K562 (cell line): ENCODE measurements at regions not wholly inside any gene's neighbourhood (a gene's known extent, or its start where the extent isn't known, plus 50 kb on each side); places are given as distances from the start of the nearest gene placed in this dataset.

Experiments
- ARID2 ChIP-seq: fragments of 450-650 bp; IDR thresholded peaks from 2 replicates; pipeline ENCODE4 v1.6.1; 2017; ENCODE audit warnings: antibody characterized with exemption, mild to moderate bottlenecking
- MAZ ChIP-seq, 2 experiments: fragments of 450-650 bp in 1 of 2; sonication (generic) in 1 of 2; formaldehyde crosslinking; IDR thresholded peaks in 1 of 2; conservative IDR thresholded peaks in 1 of 2; 2 replicates each; pipeline versions ENCODE4 v1.4.0 to v1.5.0; 2020; ENCODE audit warnings: mild to moderate bottlenecking in 1 of 2, missing genetic modification reagents in 1 of 2
- RAD51 ChIP-seq: fragments of 450-650 bp; IDR thresholded peaks from 2 replicates; pipeline ENCODE4 v1.7.1; 2016; ENCODE audit warnings: low read depth, mild to moderate bottlenecking, borderline replicate concordance
- RNF2 ChIP-seq: sonication (generic); IDR thresholded peaks from 2 replicates; pipeline ENCODE4 v1.6.1; 2016
- SMAD1 ChIP-seq: fragments of 150-350 bp; IDR thresholded peaks from 2 replicates; pipeline ENCODE4 v1.6.1; 2014; ENCODE audit warnings: low read length, low read depth; ENCODE audit not compliant: partially characterized antibody
- TCF7L2 ChIP-seq: fragments of 150-350 bp; IDR thresholded peaks from 2 replicates; pipeline ENCODE4 v1.6.1; 2016; ENCODE audit warnings: low read depth, mild to moderate bottlenecking, low read length, moderate library complexity
- TF ChIP-seq, protein P1 (sequence below): fragments of 150-350 bp; conservative IDR thresholded peaks from 2 replicates; pipeline ENCODE4 v1.6.1; 2014; ENCODE audit warnings: low read length
- TF ChIP-seq, protein P2 (sequence below): fragments of 200-800 bp; sonication (Bioruptor generic); IDR thresholded peaks from 2 replicates; pipeline ENCODE4 v1.6.1; 2017; ENCODE audit warnings: missing genetic modification characterization, missing compliant biosample characterization

DNA sequence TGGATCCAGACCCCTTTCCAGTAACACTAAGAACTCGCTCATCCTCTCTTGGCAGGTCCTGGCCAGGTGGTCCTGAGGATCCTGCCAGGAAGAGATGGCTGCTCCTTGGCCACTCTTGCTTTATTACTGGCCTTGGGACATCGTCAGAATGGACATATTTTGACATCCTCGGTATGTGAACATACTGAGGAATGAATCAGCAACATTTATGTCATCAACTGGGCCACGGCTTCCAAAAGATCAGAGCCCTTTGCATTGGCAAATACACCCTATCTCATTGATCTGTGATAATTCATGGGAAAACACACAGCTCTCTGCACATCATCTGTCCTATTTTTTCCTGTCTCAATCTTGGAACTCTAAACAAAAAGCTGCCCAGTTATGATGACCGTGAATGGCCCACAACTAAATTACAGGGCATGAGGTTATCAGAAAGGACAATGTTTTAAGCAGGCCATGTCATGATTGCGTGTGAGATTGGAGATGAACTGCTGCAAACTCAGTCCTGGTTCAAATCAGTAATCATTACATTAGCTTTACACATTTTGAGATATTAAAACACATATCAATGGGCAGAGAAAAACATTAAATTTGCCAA lies 1325.8 kb downstream of the AACS start:
- TF ChIP-seq SMAD1 (no peak), RAD51 (no peak), ARID2 (no peak), TCF7L2 (no peak), MAZ (CRISPR knock-in tag; conservative IDR thresholded peaks at IDR 0.05 in 1 of 2, IDR thresholded peaks at IDR 0.05 in 1 of 2) (no peak), RNF2 (no peak)
- TF ChIP-seq, protein P1, sequence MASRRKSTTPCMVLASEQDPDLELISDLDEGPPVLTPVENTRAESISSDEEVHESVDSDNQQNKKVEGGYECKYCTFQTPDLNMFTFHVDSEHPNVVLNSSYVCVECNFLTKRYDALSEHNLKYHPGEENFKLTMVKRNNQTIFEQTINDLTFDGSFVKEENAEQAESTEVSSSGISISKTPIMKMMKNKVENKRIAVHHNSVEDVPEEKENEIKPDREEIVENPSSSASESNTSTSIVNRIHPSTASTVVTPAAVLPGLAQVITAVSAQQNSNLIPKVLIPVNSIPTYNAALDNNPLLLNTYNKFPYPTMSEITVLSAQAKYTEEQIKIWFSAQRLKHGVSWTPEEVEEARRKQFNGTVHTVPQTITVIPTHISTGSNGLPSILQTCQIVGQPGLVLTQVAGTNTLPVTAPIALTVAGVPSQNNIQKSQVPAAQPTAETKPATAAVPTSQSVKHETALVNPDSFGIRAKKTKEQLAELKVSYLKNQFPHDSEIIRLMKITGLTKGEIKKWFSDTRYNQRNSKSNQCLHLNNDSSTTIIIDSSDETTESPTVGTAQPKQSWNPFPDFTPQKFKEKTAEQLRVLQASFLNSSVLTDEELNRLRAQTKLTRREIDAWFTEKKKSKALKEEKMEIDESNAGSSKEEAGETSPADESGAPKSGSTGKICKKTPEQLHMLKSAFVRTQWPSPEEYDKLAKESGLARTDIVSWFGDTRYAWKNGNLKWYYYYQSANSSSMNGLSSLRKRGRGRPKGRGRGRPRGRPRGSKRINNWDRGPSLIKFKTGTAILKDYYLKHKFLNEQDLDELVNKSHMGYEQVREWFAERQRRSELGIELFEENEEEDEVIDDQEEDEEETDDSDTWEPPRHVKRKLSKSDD, result no peak
- TF ChIP-seq, protein P2, sequence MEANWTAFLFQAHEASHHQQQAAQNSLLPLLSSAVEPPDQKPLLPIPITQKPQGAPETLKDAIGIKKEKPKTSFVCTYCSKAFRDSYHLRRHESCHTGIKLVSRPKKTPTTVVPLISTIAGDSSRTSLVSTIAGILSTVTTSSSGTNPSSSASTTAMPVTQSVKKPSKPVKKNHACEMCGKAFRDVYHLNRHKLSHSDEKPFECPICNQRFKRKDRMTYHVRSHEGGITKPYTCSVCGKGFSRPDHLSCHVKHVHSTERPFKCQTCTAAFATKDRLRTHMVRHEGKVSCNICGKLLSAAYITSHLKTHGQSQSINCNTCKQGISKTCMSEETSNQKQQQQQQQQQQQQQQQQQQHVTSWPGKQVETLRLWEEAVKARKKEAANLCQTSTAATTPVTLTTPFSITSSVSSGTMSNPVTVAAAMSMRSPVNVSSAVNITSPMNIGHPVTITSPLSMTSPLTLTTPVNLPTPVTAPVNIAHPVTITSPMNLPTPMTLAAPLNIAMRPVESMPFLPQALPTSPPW (CRISPR knock-in tag), result no peak
